RCC 7860 (cell line): ENCODE measurements at regions not wholly inside any gene's neighbourhood (a gene's known extent, or its start where the extent isn't known, plus 50 kb on each side); places are given as distances from the start of the nearest gene placed in this dataset.

Experiments used
- DNase-seq: peaks from one replicate; pipeline ENCODE4 v3.0.0-alpha.2; 2015; ENCODE audit warnings: low spot score
- FAIRE-seq: peaks from 2 replicates; lab custom pipeline; 2012; peaks lifted over from hg19 to GRCh38; lab: Jason Lieb, UNC

DNA sequence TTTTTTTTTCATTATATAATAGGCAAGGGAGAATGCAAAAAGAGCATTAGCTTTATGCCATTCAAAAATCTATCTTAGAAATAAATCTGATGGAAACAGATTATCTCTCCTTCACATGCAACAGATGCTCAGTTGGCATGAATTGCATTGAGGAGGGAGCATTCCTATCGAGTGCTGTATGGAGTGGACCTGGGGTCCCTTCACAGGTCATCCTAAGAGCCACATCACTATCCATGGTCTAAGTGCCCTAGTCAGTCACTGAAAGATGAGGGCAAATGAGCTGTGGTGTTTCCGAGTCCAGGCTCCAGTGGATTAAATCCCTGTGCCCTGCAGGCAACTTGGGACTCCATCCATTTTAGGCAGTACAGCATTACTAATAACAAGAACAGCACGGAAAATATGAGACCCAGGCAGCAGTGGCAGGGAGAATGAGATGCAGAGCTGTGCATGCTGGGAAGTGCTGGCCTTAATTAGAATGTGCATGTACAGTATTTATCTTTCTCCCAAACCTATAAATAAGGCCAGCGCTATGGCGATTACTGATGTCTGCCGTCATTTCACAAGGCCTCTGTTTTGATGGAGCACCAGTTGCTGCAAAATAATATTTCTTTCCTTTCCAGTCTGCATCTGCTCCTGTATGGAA lies 512.3 kb upstream of the PLXNA2 start:
- DNase-seq (no peak), FAIRE-seq (no peak)

DNA sequence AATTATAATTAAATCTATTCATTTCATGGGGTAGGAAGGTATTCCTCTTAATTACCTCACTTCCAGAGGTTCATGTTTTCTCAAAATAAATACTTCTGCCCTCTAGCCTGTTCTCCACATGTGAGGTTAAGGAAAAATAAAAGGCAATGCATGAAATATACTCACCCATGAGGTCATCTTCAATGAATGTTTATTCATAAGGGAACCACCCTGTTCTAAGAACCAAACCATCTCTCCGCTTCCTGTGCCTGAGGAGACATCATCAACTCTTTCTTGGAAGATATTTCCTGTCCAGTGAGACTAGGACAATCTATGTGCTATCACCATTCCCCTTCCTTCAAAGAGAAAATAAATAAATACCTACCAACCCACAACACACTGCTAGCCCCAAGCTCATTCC lies 513.7 kb upstream of the PLXNA2 start:
- FAIRE-seq (no peak), DNase-seq (no peak)

DNA sequence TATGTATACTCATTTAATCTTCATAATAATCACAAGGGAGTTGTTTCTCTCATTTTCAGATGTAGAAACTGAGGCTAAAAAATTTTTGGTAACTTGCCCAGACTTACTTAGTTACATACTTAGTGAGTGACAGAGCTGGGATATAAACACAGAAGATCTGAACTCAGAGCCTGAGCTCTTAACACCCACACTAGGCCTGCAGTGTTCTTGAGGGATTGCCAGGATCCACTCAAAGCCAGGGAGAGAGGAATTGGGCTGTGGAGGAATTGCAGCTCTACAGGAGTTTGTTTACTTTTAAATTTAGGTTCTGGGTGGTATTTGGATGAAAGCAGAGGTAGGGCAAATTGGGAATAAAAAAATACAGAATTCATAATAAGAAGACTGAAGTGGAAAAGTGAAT lies 515.1 kb upstream of the PLXNA2 start:
- DNase-seq (no peak), FAIRE-seq (no peak)

DNA sequence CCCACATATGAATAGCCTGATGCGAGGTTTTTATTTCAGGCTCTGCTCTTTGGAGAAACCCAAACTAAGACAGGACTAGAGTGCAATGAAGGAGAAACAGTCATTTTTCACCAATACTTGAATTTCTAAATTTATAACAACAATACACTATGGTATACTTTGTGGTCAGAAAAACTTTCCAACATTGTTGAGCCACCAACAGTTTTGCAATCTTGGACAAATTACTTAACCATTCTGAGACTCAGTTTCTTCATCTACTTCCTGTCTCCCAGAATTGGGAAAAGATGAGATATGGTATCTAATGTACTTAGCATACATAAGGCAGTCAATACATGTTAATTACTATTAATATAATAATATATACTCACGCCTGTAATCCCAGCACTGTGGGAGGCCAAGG lies 519.8 kb upstream of the PLXNA2 start:
- FAIRE-seq (no peak), DNase-seq (no peak)

GRCh38 chr1:208766832-208767231 lies 522.6 kb upstream of the PLXNA2 start:
- FAIRE-seq (no peak), DNase-seq (no peak)

DNA sequence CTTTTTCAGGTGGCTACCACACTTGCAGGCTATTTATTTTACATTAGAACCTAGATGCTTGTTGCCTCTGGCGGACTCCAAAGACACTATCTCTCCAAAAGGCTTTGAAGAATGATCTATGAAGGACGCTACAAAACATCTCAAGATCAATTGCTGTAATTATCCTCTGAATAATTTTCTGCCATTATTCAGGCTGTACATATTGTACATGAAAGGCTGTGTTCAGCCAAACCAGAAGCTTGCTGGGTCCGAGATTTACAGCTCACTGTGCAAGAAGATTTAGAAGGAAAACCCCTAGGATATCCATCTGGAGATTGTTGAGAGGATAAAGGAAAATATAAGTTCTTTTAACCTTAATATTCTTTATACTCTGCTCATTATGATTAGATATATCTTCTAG lies 523.6 kb upstream of the PLXNA2 start:
- DNase-seq, result no peak
- no peak for FAIRE-seq

- no peak for FAIRE-seq
- no peak for DNase-seq
Measured at GRCh38 chr1:208772891-208773290, 528.7 kb upstream of the PLXNA2 start.

GRCh38 chr1:208775841-208776240 lies 531.7 kb upstream of the PLXNA2 start:
- FAIRE-seq (no peak), DNase-seq (no peak)

DNA sequence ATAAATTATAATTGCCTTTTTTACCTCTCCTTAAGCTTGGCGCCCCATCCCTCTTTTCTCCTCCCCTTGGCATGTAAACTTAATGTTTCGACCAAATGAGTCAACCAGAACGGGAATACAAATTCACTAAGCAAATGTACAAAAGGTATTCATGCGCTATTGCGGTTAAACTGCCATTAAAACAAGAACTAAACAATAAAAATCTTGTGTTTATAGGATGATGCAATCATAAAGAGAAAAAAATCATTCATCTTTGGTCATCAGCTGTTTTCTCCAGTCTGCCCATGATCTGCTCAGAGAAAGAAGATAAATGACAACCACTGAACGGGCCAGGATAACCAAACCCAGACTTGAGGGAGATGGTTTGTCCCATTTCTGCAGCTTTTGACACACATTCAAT lies 534.2 kb upstream of the PLXNA2 start:
- DNase-seq (no peak), FAIRE-seq (no peak)

DNA sequence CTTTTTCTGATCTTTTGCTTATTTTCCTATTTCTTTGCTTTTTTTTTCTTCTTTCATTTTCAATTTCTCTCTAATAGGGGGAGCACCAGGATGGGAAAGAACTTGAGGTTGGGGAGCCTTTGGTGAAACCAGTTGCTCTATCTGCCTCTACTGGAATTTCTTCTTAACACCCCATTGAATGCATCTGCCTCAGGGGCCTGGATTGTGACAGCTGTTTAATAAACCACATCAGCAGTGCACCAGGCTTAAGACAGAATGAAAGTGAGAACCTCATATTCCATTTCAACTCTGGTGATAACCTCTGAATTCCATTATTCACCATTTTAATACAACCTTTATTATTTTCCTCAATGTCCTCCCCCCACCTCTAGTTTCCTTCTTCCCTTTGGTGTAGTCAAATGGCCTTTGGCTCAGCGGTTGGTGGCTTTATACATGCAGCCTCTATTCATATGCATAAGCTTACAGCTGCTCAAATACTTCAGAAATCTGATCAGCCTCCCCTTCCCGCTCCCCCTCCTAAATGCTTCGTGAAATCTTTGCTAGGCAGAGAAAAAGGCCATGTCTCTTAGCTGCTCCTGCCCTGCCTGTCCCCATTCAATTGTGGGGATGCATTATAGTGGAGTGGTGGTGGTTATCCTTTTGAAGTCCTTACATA lies 537.3 kb upstream of the PLXNA2 start:
- DNase-seq (no peak), FAIRE-seq (no peak)

DNA sequence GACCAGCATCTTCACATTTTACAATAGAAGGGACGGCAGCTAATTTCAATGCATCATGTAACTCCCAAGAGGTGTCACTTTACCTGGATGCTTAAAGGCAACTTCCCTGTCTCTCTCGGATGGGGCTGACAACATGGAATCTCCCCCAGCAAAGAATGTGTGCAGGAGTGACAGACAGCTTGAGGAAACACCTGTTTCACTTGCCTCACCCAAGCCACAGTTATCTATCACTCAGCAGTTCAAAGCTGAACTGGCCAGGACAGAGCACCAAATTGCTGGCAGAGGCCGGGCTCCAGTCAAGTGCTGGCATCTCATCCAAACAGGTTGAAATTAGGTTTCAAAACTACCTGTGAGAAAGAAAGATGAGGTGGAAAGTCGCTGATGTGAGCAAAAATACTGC lies 538.0 kb upstream of the PLXNA2 start:
- DNase-seq (no peak), FAIRE-seq (no peak)

GRCh38 chr1:208785629-208786028 lies 541.4 kb upstream of the PLXNA2 start:
- no peak for FAIRE-seq

DNA sequence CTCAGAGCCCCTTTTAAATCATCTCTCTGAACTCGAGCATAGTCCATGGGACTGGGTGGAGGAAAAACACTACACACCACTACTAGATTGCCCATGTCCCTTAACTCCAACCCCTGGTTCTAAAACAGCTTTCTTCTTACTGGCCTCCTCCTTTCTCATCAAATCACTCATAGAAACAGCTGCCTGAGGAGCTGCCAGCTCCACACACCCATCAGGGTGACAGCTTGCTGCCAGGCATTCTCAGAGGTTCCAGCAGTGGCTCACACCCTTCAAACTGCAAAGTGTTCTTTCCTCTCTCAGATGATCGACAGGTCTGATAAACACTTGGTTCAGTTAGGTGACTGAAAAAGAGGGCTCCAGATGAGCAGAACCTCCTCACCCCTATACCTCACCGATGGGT lies 543.0 kb upstream of the PLXNA2 start:
- DNase-seq, result no peak
- no peak for FAIRE-seq

More at GRCh38 chr1:208785629-208786028, 541.4 kb upstream of the PLXNA2 start:
- no peak for DNase-seq

GRCh38 chr1:208788013-208788540 lies 543.9 kb upstream of the PLXNA2 start:
- FAIRE-seq, result no peak
- no peak for DNase-seq

- peak; percentile 82 for FAIRE-seq
- DNase-seq, result peak; percentile 73
Measured at GRCh38 chr1:208791456-208791855, 547.3 kb upstream of the PLXNA2 start.

- FAIRE-seq, result no peak
- DNase-seq, result no peak
Measured at GRCh38 chr1:208793861-208794345, 549.7 kb upstream of the PLXNA2 start.

DNA sequence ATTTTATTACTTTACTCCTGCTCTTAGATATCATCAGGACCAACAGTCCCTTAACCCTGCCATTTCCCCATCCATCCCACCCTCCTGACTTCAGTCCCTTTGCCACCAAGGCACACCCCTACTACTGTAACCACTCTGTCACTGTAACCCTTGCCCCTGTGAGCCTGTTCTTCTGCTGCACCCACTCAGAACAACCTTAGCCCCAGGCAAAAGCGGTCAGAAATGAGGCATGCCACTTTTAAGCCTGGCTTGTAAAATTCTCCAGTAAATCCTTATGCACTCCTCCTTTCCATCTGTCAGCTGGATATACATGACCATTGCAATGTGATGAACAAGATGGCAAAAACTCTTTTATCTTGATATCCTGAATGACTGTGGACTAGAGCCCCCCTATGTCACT lies 555.0 kb upstream of the PLXNA2 start:
- DNase-seq, result no peak
- no peak for FAIRE-seq

GRCh38 chr1:208803011-208803811 lies 559.0 kb upstream of the PLXNA2 start:
- FAIRE-seq (no peak), DNase-seq (no peak)

GRCh38 chr1:208807446-208808127 lies 563.4 kb upstream of the PLXNA2 start:
- DNase-seq (no peak), FAIRE-seq (no peak)

DNA sequence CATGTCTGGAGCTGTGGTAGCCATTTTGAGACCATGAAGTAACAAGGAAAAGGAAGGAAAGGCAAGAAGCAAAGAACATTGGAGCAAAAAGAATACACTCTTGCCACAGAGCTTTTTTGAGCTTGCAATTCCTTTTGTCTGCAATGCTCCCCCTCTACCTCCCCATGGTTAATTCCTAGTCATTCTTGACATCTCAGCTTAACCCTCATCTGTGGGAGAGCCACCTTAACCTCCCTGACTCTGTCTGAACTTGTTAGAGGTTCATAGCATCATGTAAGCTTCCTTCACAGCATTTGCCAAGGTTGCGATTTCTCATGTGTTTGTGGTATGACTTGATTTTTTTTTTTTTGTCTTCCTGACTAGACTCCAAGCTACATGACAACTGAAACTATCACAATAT lies 564.1 kb upstream of the PLXNA2 start:
- DNase-seq (no peak), FAIRE-seq (no peak)

DNA sequence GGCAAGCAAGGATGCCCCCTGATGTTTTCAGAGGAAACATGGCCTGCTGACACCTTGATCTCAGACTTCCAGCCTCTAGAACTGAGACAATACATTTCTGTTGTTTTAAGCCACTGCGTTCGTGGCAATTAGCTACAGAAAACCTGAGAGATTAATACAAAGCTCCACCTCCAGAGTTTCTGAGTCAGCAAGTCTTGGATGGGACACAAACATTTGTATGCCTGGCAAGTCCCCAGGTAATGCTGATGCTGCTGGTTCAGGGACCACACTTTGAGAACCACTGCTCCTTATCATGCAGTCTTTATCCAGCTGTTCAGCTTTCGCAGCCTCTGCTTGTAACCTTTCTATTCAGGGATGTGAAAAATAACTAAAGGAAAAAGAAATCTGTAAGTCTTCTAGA lies 565.7 kb upstream of the PLXNA2 start:
- DNase-seq (no peak), FAIRE-seq (no peak)
